ENCODE measurements at regions not wholly inside any gene's neighbourhood (a gene's known extent, or its start where the extent isn't known, plus 50 kb on each side); places are given as distances from the start of the nearest gene placed in this dataset.

DNA sequence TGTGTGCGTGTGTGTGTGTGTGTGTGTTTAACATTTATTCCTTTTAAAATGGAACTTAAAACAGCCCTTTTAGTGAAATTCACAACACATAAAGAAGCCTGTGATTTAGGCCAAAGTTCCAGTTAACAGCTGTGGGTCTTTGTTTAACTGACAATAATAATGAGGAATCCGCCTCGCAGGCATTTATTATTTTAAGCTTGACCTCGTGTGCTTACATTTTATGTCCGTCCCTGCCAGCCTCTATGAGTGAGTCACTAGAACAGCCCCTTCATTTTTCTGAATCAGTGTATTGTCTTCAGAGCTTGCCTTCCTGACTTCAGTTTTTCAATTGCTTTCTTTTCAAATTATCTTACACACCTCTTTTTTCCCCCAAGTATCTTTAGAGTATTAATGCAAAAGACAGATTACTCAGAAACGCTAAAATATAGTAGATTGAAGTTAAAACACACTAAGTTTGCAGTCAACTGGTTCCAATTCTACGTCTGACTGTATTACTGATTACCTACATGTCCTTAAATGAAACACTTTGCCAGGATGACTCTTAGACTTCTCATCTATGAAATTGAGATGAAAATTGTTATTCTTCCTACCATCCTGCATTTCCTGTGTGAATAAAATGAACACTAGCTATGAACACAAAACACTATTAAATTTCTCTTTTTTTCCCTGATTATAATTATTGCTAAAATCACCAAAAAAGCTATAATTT lies 319.6 kb upstream of the HS3ST1 start:
- DNase-seq (ENCODE audit: low read depth), result peak; percentile 80

DNA sequence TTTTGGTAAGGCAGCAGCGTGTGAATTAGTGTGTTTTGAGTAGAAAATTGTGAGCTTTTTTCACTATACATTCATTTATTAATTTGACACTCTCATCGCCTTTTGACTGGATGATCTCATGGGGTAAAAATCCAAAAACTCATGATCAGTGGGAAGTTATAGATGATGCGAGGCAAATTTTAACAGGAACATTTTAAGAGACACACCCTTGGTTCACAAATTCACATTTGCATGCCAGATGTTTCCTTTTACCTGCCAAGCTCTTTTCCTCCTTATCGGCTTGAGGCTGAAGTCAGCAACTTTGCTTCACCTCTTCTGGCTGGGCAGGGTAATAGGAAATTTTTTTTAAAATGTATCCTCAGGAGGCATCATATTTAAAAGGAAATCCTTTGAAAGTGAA lies 318.0 kb upstream of the HS3ST1 start:
- DNase-seq (ENCODE audit: low read depth), result no peak

DNA sequence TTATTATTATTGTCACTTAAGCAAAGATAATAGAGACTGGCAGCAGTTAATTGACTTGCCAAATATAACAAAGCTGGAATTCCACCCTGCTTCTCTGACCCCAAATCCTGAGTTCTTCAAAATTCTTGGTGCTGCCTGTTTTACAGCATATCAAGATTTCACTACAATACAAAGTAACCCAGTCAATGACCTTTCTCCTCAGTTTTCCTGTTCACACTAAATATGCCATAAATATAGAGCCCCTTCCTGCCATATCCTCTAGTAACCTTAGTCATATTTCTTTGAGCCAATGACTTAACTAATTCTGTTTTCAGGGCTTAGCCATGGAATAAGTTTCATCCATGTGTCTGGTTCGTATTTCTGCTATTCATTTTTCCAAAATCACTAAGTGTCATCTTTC lies 315.3 kb upstream of the HS3ST1 start:
- no peak for DNase-seq (ENCODE audit: low read depth)

DNA sequence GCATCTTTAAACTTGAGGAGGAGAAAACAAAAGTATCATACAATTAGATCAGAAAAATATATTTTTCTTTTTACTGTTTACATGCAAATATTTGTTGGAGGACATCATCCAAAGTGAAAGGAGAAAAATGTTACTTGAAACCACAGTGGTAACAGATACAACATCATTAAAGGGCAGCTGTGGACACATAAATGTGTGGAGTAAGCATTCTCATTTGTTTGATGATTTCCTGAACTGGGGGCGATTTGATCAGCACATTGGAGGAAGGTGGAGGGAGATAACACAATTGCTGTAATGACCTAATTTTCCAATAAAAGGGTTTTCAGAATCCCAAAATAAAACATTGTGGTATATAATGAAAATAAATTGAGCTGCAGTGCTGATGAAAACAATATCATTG lies 314.5 kb upstream of the HS3ST1 start:
- no peak for DNase-seq (ENCODE audit: low read depth)

DNA sequence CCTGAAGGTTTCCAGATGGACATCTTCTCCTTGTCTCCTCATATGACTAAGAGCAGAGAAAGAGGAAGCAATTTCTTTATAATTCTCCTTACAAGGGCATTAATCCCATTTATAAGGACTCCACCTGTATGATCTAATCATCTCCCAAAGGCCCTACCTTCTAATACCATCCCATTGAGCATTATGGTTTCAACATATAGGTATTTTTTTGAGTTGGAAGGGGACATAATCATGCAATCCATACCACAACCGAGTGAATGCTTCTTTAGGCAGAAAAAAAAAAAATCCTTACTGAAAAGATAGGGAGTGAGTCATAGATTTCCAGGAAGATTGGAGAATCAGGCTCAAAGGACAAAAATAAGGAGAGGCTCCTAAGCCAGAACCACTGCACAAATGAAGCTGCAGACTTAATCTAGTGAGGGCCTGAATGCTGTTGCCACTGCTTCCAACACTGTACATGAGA lies 312.5 kb upstream of the HS3ST1 start:
- DNase-seq (ENCODE audit: low read depth), result peak; percentile 27

DNA sequence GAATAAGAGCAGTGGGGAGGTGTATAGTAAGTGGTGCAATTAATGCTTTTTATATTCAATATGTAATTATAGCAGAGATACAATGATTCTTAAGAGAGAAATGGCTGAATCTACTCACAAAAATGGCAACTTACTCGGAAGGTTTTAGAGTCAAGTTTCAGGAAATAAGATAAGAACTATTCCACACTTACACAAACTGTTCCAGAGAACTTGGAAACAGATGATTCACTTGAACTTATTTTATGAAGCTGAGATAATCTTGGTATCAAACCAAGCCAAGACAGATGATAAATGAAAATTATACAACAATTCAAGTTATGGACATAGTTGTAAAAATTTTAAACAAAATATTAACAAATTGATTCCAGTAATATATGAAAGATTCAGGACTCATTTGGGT lies 311.3 kb upstream of the HS3ST1 start:
- DNase-seq (ENCODE audit: low read depth), result peak; percentile 21

DNA sequence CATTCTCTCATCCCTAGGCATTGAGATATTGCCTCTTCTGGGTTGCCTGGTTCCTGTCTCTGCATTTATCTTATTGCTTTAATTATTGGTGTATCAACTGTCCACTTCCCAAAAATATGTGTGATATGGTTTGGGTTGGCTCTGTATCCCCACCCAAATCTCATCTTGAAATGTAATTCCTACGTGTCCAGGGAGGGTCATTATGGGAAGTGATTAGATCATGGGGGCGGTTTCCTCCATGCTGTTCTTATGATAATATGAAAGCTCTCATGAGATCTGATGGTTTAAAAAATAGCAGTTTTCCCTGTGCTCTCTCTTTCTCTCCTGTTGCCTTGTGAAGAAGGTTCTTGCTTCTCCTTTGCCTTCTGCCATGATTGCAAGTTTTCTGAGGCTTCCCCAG lies 308.3 kb upstream of the HS3ST1 start:
- DNase-seq (ENCODE audit: low read depth), result no peak

DNA sequence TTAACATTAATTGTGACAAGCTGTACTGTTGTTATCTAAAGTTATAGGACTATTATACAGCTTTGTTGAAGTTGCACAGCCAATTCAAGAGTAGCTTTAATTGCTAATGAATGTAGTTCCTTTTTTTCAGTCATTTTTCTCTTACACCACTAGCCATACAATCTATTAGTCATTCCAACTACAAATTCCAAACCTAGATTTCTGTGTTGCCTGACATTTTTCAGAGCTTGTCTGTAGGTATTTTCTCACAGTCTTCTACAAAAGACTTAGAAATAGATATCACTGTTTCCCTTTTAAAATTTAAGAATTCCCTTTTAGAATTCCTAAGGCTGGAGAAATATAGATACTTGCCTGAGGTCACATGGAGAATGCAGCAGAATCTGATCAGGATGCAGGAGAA lies 307.0 kb upstream of the HS3ST1 start:
- no peak for DNase-seq (ENCODE audit: low read depth)

DNA sequence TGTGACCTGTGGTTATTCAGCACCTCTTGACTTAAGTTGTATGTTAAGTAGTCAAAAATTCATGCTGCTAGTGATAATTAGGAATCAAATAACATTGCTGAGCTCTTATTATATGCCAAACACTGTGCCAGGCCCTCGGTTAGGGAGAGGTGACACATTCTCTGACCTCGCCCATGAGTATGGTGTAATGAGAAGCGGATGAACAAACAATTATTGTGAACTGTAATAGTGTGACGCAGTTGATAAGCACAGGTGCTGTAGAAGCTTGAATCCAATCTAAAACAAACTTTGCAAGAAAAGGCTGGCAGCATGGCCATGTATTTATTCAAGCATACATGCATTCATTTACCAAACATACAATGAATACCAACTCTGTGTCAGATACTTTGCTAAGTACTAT lies 303.5 kb upstream of the HS3ST1 start:
- DNase-seq (ENCODE audit: low read depth), result no peak

DNA sequence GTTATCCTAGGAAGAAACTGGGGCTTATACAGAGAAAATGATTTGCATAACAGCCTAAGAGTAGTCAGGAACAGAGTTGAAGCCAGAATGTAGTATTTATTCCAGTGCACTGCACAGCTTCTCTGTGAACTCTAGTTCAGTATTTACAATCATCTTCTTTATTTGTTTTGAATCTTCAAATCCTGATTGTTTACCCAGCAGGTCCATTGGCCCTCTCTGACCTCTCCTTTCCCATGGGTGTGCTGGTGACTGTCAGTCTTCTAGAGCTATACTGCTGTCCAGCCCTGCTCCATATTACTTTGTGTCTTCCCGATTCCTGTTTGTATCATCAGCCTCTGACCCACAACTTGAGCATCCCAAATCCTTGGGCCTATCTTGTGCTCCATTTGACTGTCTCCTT lies 301.9 kb upstream of the HS3ST1 start:
- no peak for DNase-seq (ENCODE audit: low read depth)

DNA sequence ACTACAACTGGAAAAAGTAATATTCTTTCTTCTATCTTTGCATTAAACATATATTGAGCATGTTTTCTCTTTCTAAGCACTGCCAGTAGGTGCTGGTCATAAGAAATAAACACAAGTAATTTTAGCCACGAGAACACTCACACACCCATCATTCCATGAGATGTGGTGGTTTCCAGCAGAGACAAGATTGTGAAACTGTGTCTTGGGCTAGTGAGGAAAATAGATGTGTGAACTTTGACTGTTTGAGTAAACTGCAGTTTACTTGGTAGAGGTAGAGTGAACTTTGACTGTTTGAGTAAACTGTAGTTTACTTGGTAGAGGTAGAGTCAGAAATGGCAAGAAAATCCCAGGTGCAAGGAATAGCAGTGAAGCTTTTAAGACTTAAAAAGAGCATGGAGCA lies 300.9 kb upstream of the HS3ST1 start:
- peak; percentile 41 for DNase-seq (ENCODE audit: low read depth)

DNA sequence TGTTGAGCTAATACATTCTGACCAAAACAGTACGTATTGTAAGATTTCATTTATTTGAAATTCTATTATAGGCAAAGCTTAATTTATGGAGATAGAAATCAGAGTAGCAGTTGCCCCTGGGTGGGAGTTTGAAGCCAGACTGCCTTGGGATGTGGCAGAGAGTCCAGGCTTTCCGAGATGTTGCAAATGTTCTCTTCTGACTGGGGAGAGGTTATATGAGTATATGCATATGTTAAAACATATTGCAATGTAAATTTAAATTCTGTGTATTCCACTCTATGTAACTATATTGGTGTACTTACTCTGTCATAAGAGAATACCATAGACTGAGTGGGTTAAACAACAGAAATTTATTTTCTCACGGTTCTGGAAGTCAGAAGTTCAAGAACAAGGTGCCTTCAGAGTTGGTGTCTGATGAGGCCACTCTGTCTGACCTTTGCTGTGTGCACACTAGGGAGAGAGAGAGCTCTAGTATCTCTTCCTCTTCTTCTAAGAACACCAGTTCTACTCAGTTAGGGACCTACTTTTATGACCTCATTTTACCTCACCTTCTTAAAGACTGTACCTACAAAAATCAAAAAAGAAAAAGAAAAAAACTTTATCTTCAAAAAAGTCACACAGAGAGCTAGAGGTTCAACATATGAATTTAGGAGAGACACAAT lies 299.3 kb upstream of the HS3ST1 start:
- DNase-seq (ENCODE audit: low read depth), result no peak

DNA sequence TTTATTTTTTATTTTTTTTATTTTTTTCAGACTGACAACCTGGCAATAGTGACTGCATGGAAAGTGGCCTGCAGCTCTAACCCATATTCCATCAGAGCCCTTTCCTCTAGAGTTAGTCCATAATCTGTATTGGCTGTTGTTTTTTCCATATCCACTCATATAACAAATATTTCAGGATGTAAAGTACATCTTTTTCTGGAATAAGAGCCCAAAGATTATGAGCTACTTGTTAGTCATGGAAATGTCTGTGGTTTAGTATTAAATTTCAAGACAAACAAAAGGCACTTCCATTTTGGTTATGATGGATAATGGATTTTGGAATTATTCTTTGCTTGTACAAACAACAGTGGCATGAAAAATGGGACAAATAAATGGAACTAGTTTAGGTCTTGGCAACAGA lies 296.0 kb upstream of the HS3ST1 start:
- peak; percentile 84 for DNase-seq (ENCODE audit: low read depth)

DNA sequence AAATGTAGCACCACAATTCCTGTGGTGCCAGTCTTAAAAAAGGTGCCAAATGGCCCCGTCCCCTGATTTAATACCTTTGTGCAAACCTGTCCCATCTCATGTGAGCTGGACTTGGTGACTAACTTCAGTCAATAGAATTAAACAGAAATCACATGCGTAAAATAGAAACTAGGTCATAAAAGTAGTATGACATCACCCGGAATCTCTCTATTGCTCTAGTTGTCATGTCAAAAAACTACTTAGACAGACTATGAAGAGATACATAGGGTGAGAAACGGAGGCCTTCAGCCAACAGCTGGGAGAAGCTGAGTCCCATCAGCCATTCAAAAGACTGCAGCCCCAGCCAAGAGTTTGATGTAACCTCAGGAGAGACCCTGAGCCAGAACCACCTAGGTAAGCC lies 293.5 kb upstream of the HS3ST1 start:
- no peak for DNase-seq (ENCODE audit: low read depth)

DNA sequence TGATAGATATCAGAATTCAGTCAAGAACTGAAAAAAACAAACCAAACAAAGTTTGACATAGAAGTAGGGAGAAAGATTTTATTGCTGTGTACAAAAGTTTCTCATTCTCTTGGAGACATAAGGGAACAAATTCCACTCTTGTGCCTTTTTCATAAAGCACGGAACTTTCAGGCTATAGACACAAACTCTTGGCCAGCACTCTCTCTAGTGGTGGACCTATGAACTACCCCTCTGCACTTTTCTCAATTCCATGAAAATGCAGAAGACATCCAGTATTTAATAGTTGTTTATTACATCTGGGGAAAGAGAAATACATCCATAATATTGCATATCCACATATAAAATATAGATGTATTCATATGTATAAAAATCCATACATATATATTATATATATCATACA lies 291.6 kb upstream of the HS3ST1 start:
- DNase-seq (ENCODE audit: low read depth), result no peak

DNA sequence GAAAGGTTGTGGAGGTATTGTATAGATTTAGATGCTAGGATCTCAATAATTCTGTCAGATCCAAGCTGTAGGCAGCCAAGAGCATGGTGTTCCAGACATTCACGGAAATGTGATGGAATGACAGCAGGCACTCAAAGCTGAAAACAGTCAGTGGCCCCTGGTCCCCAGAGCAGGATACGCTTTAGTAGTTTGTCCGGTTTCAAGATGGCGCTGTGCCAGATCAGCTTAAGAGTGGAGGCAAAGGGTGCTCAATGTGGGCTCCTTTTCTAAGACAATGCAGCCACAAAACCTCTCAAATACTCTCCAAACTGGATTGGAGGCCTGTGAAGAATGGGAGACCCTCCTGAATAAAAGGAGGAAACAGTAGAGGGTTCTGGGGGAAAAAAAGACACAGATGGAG lies 291.2 kb upstream of the HS3ST1 start:
- DNase-seq (ENCODE audit: low read depth), result no peak

DNA sequence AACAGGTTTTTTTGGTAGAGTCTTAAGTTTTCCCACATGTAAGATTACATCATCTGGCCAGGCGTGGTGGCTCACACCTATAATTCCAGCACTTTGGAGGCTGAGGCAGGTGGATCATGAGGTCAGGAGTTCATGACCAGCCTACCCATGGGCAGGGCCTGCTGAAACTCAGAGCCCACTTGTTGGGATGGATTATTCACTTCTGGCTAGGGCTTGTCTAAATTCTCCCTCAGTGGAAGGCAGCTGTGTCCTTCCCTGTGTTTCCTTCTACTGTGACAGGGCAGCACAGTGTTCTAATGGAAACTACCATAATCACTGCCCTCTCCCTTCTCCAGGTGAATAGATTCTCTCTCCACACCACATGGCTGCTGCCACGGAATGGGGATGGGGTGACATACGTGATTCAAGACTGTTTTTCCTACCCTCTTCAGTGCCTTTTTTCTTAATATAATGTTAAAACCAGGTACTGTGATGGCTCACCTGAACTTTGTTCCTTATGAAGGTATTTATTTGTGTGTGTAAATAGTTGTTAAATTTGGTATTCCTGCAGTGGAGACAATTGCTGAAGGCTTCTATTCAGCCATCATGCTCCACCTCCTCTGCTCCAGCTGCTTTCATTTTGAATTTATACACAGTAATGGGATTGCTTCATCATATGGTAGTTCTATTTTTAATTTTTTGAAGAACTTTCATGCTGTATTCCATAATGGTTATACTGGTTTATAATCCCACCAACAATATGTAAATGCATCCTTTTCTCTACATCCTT lies 287.2 kb upstream of the HS3ST1 start:
- DNase-seq (ENCODE audit: low read depth), result no peak

DNA sequence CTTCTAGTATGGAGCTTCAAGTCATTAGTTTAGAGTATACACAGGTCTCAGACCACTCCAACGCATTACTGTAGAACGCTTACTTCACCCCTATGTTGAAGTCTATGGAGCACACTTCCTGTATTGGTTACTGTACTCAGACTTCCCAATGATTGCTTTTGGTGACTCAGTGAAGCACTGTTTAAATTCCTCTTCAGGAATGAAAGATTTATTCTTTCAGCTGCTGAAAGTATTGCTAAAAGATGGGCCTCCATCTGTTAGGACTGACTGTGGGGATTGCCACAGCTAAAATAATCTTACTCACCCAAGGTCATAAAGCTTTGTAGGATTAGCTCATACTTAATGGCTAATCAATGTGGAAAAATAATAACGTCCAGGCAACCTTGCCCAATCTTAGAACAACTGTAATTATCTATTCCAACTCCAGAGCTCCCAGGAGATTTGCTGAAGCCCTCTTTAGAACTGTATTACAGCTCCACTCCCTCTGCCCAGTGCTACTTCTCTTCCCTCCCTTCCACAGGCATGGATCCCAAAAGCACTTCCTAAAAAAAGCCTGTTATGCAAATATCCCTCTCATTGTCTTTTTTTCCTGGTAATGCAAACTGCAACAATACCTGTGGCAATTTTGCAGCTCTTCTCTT lies 281.9 kb upstream of the HS3ST1 start:
- peak; percentile 51 for DNase-seq (ENCODE audit: low read depth)

DNA sequence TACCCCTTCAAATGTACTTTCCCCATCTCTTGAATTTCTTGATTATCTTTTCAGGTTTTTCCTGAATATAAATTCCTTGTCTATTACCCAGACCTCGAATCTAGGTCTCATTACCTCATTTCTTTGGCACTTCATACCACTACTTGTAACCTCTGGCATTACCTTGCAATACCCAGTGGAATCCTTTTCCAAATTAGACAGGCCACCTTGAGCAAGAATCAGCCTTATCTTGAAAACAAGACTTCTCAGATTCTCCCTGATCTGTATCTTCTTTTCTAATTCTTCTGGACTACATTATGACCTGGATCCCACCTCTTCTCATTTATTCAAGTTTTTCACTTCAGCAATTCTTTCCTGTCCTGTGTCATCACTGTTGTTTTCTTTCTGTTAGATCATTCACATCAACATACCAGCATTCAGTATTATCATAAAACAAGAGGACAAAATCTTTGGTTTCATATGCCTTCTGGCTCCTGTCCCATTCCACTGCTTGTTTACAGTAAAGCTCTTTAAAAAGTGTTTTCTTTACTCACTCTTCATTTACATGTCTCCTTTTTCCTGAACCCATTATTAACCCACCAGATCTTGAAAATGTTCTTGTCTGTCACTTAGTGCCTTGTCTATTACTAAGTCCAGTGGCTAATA lies 275.6 kb upstream of the HS3ST1 start:
- no peak for DNase-seq (ENCODE audit: low read depth)

DNA sequence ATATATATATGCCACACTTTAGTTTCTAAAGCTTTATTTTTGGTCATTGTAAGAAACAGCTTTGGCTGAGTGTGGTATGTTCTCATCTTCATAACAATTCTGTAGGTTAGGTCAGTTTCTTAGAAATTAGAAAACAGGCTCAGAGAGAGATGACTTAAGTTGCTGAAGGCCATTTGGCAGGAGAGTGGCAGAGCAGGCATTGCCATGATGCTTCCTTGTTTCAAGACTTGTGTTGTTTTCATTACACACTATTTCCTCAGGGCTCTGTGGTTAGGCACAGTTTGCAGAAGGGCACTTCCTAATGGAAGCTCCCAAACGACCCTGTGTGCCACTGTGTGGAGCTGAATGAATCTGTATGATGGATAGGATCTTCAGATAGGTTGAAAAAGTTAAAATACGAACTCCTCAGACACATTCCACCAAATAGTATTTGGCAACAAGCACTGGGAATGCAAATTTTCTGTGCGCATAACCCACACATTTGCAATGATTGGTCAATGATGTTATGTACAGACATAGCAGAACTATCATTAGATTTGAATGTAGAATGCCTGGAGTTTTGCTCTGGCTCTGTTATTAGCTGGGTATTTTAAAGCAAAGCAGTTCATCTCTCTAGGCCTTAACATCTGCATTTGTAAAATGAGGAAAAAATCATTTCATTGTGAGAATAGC lies 274.3 kb upstream of the HS3ST1 start:
- DNase-seq (ENCODE audit: low read depth), result no peak

DNA sequence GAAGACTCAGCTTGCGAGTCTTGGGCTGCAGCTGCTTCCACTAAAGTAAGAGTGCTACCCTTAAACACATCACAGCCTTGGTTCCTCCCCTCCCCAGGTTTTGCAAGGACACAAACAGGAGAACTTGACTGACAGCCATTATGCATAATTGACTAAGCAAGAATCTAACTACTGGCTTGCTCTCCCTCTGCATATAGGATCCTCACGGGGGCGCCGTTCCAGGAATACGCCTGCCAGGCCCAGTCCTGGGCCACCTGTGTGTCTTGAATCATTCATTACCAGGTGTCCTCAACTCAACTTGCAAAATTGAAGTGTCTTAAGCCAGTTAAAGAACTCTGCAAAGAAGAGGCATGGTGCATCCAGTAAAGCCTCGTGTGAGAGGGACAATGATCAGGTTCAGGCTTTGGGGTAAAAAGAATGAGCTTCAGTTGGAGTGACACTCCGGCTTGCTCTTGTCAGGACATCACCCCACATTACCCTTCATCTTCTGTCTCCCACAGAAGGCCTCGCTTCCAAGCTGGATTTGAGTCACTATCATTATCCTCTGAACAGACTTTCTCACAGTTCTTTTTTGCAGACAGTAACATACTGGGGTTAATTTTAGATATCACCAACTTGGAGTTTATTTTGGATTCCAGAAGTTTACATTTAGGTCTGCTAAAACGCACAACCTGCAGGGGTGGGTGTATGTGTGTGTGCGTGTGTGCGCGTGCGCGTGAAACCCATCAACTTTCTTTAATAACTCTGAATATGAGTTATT lies 273.5 kb upstream of the HS3ST1 start:
- DNase-seq (ENCODE audit: low read depth), result no peak
